ENCODE measurements at regions not wholly inside any gene's neighbourhood (a gene's known extent, or its start where the extent isn't known, plus 50 kb on each side); places are given as distances from the start of the nearest gene placed in this dataset.
"Not testable (repeated sequence)": the region's sequence is repeated elsewhere in the genome, so short reads cannot be mapped to it uniquely, and the experiment has no call there.

GRCh38 chr2:173550143-173550542, 195.5 kb downstream of the CDCA7 start:
- no peak for DNase-seq

- DNase-seq: no peak
Observed at GRCh38 chr2:173552531-173552930, 197.9 kb downstream of the CDCA7 start.

- no peak for DNase-seq
Observed at GRCh38 chr2:173553593-173553992, 198.9 kb downstream of the CDCA7 start.

- DNase-seq: no peak
Observed at GRCh38 chr2:173555833-173556232, 201.2 kb downstream of the CDCA7 start.

DNA sequence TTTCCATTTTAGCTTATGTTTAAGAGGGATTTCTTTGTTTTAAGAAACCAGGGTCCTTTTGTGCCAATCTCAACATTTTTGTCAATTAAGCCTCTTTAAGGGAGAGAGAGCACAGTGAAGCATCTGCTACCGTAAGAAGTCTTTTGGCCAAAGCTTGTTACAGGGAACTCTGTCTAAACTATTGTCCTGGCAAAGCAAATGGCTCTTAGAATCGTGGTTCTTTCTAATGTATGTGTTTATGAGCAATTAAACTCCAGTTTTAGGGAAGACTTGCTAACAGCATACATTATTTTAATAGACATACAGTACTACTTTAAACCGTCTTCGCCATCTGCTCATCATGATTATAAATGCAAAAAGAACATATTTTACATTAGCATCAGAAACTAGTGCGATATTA, 202.1 kb downstream of the CDCA7 start:
- no peak for DNase-seq

DNA sequence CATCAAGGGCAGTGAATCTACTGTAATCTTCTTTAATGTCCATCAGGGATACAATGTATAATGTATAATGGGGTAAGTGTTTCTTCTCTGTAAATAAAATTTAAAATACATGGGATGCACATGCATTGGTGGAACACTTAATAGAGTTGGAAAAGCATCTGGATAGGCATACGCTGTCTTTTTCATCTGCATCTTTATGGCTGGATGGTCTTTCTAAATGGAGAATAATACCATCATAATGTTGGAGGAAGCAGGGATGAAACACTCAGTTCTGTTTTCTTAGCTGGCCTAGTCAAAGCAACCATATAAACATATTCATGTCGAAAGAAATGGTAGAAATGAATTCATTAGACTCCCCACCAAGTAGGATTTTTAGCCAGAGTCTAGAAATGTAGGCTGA, 202.8 kb downstream of the CDCA7 start:
- DNase-seq: no peak

DNA sequence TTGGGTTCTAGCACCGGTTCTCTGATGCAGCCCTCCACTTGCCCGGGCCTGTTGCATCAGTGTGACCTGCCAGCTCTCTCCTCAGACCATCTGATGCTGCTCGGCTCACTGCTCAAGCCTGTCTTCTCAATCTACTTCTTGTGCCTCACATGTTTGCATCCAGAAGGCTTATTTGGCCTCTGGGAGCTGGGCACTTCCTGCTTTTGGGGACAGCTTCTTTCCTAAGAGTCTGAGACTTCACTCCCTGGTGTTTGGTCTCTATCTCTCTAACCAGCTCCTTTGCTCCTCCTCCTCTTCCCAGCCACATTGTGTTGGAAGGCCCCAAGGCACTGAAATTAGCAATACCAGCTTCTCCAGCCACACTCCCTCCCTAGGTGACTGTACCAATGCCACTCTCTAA, 212.8 kb downstream of the CDCA7 start:
- DNase-seq: no peak

- no peak for DNase-seq
Observed at GRCh38 chr2:173568054-173568453, 213.4 kb downstream of the CDCA7 start.

DNA sequence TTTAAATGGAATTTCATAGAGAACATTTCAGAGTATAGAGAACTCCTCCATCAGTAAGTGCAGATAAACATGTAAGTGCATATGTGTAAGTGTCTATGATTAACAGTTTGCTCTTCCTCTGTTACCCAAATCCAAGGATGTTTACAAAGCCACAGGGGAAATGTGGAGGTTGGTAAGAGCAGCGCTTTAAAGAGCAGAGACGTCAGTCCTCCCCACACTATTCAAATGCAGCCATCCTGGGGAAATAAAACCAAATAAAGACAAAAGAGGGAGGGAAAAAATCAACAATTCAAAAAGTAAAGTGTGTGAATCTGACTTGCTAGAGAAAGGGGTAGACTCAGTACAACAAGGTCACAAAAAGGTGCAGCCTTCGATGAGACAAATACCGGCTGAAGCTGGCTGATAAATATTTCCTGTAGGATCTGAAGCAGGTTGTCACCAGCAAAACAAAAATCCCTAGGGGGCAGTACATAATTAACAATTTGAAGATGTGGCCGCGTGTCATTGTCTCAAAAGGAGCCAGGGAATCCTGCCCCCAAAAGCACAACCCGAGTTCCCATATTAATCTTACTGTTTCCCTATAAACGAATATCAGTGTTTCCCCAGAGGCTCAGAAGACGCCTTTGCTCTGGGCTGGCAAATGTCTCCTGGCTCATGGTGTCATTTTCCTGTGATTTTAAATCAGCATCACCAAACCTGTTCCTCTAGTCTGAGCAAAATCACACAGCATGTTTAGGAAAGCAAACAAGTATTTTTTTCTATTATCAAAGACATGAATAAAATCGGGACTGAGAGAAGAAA, 216.5 kb downstream of the CDCA7 start:
- no peak for DNase-seq

DNA sequence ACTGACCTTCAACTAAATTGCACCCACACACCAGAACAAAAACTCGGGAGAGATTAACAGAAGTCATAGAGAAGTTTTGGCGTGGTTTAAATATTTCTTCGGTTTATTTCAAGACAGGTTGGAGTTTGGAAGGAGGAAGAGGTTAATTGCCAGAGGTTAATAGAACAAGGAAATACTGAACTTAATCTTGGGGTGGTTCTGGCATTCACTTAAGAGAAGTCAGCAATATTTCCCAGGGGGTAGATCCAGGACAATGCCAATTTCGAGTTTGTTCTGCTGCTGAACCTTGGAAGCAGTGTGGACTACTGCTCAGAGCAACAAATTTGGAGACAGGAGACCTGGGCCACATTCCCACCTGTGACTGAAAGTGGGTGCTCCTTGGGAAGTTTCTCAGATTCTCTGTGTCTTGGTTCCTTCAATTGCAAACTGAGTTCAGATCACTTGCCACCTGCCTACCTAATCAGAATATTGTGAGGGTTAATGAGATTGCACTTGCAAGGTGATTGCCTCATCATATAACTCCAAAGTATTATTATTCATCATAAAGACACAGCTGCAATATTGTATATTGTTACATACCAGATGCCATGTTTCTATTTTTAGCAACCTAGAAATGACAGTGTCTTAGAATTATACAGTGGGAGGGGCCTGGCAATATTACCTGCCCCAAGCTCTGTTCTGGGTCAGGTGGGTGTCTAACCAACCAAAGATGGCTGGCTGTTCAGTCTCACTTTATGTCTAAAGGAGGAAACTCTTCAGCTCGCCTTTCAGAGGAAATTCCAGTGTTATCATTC, 217.4 kb downstream of the CDCA7 start:
- no peak for DNase-seq

DNA sequence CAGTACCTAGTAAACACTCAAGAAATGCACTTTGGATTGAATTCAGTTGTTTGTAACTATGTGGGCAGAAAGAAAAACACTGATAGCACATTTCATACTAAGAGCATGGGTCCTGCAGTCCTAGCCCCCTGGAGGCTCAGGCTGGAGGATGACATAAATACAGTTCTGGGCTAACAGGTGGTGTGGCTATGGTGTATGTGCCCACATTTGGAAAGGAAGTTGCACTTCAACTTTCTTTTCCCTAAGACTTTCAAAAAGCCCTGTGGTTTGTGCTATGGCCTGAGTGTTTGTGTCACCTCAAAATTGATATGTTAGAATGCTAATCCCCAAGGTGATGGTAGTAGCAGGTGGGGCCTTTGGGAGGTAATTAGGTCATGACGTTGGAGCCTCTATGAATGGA, 218.2 kb downstream of the CDCA7 start:
- DNase-seq: no peak

DNA sequence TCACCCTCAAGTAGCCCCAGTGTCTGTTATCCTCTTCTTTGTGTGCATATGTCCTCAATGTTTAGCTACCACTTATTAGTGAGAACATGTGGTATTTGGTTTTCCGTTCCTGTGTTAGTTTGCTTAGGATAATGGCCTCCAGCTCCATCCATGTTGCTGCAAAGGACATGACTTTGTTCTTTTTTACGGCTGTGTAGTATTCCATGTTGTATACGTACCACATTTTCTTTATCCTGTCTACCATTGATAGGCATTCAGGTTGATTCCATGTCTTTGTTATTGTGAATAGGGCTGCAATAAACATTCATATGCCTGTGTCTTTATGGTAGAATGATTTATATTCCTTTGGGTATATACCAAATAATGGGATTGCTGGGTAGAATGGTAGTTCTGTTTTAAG, 219.1 kb downstream of the CDCA7 start:
- DNase-seq: not testable (repeated sequence)

DNA sequence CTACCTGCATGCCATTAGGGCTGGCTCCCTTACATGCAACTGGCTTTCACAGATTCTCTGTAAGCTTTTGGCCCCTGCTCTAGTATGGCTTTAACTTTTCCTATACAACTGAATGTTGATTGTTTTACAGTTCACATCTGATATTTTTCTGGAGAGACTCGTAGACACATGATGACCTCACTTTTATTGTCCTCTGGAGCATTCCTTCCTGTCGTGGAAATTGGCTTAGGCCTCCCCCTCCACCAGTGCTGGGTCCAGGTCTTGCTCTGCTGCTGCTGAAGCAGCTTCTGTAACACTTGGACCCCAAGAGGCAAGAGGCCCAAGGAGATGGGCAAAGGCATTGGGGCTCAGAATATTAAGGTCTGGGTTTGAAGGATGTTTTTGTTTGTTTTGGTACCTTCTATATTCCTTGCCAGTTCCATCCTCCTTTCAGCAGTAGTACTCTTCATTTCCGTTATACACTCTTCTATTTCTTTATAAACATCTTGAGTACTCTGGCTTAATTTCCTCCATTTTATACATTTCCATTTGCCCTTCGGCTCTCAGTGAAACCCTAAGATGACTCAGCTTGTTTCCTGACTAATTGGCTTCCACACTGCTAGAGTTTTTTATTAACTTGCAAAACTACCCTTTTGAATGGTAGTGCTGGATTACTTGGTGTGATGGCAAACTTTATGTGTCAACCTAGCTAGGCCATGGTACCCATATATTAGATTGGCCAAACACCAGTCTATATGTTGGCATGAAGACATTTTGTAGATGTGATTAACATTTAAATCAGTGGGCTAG, 219.8 kb downstream of the CDCA7 start:
- no peak for DNase-seq

GRCh38 chr2:173578404-173579107, 223.9 kb downstream of the CDCA7 start:
- no peak for DNase-seq

DNA sequence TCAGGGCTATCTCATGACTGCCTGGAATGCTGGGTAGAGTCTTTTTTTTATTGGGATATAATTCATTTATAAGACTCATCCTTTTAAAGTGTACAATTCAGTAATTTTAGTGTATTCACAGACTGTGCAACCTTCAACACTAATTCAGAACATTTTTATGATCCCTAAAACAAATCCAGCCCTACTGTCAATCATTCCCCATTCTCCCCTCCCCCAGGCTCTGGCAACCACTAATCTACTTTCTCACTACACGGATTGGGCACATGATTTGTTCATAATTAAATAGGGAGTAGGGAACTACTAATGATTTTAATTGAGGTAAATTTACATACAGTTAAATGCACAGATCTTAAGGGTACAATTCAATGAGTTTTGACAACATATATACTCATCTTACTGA, 225.7 kb downstream of the CDCA7 start:
- no peak for DNase-seq

- no peak for DNase-seq
Observed at GRCh38 chr2:173580956-173581355, 226.3 kb downstream of the CDCA7 start.

DNA sequence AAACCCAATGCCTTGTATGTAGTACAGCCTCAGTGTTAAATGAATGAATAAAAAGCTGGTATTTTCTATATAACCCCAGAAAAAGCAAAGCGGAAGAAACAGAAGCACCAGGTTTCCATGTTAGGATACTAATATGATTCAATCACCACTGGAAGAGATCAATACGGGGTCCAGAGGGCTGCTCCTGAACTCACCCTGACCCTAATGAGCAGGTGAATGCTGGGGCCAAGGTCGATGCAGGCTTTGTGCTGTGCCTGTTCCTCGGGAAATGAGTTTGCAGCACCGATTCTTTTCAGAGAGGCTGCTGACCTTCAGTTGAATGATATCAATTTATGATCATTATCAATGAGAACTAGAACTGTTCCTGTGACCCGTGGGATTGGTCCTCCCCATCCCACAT, 228.5 kb downstream of the CDCA7 start:
- no peak for DNase-seq

DNA sequence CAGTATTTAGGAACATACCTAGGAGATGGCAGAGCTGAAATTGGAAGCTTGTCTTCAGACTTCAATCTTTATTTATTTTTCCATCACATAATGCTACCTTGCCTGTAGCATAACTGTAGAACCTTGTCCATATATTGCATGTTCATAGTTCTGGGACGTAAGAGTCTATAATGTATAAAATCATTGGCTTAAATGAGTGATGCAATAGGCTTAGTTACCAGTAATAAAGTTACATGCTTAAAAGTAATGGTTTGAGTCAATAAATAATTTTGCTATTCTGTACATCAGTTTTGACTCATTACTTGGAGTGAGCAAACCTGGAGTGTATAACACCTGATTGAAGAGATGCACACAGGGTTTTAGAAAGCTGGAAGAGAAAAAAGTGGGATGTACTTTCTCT, 229.3 kb downstream of the CDCA7 start:
- no peak for DNase-seq

DNA sequence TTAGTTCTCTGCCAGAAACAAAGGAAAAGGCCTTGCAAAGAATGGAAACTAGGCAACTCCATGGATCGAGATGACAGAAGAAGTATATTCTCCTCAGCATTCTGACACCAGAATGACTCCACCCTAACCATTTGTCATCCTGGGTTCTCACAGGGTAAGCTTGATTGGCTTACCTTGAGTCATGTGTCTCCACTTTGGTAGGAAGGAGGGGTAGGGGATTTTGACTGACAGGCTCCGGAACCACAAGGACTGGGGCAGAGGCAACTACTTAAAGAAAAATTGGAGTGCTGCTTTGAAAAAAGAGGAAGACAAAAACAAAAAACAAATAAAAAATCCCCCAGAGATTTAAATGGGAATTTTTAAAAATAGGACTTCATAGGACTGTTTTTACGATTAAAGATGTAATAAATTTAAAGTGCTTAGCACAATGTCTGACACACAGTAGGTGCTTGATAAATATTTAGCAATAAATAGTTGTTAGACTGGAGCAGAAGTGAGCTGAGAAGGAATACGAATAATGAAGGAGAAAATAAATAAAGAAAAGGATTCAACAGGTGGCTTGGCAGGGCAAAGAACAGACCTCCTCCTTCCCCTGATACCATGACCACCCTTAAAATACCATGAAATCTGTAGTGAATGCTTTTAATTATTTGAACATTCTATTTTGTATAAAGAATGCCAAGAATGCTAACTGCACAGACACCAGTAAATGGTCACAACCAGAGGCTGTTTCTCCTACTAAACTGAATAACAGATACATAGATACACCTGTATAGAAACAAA, 230.2 kb downstream of the CDCA7 start:
- no peak for DNase-seq

- no peak for DNase-seq
Observed at GRCh38 chr2:173588931-173589369, 234.3 kb downstream of the CDCA7 start.

DNA sequence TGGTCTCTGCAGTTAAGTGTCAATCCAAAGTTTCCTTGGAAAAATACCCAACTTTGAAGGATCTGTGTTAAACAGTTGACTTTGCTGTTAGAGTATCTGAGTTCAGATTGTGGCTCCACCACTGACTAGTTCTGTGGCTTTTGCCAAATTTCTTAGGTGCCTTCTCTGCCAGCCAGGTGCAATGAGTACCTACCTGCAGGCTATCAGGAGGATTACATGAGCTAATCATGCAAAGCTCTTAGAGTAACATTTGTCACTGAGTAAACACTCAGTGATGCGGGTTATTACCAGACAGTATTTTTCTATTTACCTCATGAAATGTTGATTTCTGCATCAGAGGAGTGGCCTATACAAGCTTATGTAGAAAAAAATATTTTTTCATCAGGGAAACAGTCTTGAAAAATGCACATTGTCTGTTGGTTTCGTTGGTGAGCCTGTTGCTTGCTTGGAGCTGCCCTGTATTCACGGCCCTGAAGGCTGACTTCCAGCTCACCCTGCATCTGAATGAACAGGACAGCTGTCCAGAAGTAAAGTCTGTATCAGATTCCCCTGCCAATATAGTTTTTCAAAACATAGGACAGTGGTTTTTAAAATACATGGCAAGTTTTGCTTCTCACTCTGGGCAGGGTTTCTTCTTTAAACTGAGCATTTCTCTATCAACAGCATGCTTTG, 235.1 kb downstream of the CDCA7 start:
- no peak for DNase-seq

All from stimulated activated CD4-positive, alpha-beta T cell treated with anti-CD3 and anti-CD28 coated beads, Interleukin-2, amount 100 ng/mL, for 48 hours (primary cell).